NCI-H2081 (cell line): ENCODE measurements at regions not wholly inside any gene's neighbourhood (a gene's known extent, or its start where the extent isn't known, plus 50 kb on each side); places are given as distances from the start of the nearest gene placed in this dataset.
A peak's percentile ranks its signal among the peaks of the same experiment; 100 is the strongest.

ENCODE experiments used
- DNase-seq, 2 experiments: peaks; one replicate each; lab custom pipeline; 2025; lab: John Stamatoyannopoulos, UW

DNA sequence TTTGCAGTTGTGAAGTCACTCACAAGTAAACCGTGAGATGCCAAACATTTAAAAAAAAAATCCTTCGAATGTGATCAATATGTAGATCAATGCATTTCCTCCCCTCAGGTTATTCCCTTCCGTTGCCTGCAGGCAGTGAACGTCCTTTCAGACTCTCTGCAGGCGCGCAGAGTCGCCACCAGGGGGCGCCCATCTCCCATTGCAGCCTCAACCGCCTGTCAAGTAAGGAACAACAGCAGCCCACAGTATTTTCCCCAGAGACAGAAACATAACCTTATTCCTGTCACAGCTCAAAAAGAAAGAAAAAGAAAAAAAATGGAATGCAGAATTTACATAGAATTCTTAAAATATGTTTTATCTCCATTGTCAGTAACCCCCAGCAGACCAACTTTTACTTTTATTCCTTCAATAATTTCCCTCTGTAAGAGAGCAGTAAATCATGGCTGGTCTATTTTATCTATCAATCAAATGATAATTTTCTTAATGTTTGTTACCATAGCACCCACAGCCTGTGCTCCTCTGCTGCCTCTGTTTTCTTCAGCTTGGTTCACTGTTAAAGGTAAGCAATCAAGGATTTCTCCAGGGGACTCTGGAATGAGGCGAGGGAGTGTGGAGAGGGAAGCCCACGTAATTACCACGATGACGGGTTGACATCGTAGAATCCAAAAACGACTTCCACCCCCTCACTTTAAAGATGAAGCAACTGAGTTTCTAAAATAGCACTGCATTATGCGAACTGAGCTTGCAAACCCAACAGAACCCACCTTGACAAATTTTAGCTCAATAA is 637.6 kb upstream of the ARGLU1 start:
- peak; percentile 73 to 78 for DNase-seq

DNA sequence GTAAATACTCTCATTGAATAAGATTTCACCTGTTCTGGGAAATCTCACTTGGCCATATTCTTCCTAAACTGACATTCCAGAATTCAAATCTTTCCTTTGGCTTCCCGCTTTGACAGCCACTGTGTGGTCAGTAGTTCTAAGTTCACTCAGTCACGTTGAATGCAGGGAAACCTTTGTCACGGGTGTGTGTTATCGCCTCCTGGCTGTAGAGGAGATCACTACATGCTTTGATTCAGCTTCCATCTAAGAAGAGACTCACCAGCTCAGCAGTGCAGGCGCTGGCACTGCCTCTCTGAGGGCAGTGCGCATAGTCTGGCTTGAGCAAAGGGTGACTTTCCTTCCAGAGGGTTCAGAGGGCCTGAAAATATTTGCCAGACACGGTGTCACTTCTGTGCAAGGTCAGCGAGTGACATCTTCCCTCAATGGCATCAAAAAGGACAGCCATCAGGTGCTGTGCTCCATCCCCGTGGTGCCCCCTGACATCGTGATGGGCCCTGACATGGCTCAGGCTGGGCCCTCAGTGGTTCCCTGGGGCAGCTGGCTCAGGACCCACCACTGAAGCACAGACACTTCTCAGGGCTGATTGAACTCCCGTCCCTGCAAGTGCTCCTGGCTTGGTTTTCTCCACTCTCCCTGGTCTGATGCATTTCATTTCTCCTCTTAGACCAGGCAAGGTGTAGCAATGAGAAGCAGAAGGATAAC is 635.4 kb upstream of the ARGLU1 start:
- DNase-seq = no peak

DNA sequence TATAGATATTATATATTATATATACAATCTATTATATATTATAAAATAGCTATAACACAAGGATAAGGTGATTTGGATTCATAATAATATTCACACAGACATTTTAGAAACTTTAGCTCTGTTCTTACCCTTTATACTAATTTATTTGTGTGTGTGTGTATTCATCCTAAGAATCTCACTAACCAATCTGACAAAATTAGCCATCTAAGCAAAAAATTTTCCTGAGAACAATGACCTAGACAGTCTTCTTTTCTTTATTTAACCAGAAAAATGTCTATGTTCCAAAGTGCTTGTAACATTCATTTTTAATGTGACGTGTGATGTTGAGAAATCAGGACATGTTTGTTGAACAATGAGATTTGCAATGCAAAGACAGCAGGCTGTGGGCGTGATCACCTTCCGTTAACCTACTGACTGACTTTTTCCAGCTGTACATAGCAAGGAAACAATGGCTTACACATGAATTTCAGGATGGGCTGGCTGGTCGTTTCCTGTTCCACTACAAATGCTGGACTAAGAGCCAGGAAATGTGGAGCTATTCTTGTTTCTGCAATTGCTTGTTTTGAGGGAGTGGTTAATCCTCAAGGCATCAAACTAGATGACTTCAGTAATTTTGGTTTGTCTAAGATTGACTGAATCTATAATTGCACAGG is 634.6 kb upstream of the ARGLU1 start:
- peak in 1 of 2 experiments; percentile 19 for DNase-seq

DNA sequence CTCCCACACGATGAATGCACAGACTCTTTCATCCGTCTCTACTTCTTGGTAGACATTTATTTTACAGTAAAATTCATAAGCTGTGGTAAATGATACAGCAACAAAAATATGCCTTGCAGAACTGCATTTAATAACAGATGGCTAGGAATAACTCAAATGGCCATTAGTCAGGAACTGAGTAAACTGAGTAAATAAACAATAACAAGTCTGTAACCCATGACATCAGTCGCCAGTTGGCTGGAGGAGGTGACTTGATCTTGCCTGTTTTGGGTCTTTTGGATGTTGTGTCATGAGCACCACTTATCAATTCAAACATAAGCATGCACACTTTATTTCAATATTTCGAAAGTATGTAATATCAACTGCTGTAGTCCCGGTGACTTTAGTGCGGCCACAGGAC is 632.6 kb upstream of the ARGLU1 start:
- DNase-seq = no peak

DNA sequence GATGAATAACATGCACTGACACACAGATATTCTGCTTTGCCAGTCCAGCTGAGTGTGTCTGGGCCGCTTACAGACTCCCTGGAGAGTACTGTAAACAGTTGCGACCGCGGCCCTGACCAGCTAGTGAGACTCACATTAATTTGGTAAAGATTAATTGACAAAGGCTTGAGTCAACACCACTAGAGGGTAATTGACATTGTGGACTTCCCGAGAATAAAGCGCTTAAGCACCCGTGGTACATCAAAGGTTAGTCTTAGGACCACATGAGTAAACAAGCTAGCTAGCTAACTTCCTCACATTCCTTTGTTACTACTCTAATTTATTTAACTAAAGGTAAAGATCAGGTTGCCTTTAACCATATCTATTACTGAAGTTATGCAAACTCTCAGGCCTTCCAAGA is 624.4 kb upstream of the ARGLU1 start:
- peak; percentile 22 to 72 for DNase-seq

DNA sequence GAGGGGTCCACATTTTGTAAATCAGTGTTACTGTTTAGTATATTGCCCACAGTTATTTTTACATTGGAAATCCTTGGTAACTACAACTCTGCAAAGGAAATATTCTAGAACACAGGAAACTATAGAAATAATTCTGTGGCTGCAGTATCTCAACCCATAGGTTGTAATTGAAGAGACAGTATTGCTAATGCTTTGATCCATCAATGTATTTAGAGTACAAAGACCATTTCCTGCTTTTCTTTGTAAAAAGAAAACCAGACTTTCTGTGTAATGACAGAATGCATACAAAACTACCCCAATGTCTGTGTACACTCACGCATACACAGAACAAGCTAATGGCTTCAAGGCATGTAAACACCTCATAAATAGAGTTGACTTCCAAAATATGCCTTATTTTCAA is 622.1 kb upstream of the ARGLU1 start:
- no peak for DNase-seq

DNA sequence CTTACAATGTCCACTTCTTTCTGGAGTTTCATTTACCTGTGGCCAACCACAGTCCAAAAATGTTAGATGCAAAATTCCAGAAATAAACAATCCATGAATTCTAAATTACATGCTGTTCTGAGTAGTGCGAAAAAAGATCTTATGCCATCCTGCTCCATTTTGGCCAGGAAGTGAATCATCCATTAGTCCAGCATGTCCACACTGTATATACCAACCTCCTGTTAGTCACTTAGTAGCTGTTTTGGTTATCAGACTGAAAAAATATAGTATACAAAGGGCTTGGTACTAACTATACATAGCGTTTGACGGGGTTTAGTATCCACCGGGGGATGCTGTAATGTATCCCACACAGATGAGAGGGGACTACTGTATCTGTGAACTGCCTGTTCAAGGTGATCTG is 618.0 kb upstream of the ARGLU1 start:
- DNase-seq = no peak

DNA sequence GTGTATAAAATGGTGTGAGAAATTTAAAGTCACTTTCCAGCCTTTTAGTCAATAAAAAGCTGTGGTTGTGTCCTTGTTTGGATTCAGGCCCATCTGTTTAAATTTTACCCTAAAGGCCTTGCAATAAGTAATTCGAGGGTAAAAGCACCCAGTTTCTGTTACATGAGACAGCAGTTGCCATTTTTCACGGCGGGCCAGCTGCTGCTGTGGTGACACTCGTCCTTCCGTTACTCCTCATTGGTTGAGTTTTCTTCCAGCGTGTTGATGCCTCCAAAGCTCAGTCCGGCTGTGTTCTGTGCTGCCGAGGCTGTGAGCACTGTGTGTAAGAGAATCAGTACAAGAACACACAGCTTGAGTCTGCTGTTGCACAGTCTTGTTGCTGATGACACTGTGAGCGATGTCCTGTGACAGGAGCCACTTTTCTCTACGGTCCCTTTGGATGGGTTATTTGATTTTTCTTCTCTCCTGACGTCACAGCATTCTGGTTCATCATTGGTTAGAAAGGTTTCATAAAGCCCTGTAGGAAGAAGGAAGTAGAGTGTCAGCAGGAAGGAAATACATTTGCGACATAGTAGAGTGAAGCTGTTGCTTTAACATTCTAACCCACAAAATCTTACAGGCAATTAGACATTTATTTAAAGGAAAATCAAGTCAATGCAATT is 602.5 kb upstream of the ARGLU1 start:
- no peak for DNase-seq

DNA sequence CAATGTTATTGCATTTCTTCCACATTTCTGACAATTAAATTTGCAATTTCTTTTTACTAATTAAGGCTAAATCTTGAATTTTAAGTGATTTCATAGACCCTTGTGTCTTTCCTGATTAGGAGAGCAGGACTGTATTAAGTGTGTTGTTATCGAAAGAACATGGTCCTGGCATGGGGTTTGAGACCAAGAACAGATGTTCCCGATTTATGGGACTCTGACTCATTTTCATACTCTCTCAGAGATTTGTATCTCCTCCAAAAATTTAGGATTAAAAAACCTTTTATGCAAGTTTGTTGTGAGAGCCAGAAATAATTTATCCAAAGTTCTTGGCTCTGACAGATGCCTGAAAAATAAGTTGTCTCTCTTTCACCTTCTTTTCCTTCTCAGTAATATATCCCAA is 589.3 kb upstream of the ARGLU1 start:
- DNase-seq = no peak

DNA sequence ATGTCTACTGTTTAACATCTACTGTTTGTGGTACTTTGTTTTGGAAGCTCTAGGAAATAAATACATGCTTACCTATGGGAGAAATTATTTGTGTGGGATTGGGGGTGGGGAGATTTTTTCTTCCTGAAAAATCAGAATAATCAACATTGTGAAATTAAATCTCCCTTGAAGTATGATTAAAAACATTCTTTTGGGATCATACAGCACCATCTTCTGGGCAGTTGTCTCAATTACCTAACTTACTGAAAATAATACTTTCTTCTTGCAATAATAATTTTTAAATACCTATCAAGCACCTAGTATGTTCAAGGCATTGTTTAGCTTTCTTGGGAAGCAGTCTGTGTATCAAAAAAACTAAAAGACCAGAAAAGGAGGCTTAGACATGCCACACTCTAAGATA is 576.5 kb upstream of the ARGLU1 start:
- DNase-seq = peak; percentile 0 to 1

DNA sequence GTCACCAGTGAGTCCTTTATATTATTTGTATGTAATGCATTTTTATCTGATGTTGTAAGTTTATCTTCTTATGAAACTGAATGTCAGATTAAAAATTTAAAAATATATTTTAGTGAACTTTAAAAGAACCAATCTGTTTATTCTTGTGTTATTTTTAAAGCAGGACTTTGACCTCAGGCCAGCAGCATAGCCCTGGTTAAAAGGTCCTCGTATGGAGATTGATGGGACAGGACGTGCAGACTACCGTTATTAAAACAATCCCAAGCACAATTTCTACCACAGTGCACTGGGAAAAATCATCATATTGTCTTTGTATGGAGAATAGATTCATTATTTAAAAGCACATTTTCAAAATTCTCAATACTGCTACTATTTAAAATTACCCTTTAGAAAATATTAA is 573.8 kb upstream of the ARGLU1 start:
- no peak for DNase-seq

DNA sequence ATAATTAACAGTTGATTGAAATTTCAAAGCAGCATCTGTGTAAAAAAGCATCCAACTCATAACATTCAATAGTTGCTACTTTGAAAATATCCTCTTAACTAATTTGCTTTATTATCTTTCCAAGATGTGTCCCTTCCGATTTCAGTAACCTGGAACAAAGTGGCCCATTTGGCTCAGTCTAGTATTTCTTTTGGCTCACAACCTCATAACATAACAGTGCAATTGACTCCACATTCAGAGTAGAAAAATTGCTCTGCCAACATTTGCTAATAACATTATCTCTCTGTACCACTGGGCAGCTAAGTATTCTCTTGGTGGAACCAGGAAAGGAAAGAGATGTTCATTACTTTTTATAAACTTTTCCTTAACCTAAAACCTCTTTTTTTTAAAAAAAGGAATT is 571.1 kb upstream of the ARGLU1 start:
- DNase-seq = peak in 1 of 2 experiments; percentile 9

DNA sequence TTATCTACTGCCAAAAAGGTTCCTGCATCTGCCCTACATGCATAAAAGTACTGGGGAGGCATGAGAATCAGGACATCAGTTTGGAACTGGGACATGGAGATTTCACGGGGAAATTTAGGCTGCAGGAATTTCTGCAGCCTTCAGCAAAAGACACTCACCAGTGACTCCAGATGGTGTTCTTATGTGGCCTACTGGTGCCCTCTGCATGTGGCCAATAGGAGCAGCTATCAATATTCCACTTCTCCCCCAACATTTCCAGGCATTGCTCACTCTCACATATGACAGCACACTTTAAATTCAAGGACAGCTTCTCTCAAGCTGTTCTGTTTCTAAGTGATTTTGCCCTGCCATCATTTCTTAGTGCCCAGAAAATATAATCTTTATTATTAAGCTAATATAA is 570.5 kb upstream of the ARGLU1 start:
- no peak for DNase-seq

DNA sequence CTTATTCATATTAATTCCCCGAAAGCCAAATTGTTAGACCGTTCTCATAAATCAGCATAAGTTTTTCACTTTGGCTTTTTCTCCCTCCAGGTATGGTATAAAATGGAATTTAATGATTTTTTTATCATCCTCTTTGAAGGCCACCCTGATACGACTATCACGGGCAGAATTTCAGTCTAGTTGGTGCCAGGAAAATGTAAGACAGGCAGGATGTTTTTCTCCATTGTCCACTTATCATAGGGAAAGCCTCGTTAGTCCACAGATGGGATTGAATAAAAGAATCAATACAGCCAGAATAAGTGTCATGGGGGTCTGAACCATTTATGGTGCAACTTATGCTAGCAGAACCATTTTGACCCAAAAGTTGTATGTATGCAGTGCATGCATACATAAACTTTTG is 566.0 kb upstream of the ARGLU1 start:
- no peak for DNase-seq

DNA sequence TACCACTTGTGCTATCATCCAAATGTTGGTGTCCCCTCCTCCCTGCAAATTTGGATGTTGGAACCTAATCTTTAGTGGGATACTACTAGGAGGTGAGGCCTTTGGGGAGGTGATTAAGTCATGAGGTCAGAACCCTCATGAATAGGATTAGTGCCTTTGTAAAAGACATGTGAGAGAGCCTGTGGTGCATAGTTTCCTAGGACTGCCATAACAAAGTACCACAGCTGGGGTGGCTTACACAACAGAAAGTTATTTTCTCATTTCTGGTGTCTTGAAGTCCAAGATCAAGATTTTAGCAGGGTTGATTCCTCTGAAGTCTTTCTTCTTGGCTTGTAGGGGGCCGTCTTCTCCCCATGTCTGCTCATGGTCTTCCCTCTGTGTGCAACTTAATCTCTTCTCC is 562.6 kb upstream of the ARGLU1 start:
- DNase-seq = no peak

DNA sequence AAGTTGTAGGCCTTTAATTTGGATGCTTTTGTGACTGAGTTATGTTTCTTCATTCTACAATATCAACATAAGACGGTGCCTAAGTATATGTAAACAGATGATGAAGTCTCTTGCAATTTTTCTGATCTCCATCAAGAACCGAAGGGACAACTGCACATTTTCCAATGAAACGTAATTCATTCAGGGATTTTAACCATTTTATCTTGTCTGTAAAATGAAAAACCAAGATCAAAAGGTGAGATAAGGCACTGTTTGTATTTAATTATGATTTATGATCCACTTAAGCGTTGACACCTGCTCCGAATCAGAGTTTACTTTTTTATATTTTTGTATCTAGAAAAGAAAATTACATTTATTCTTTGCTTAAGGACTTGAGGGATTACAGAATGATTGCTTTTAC is 556.8 kb upstream of the ARGLU1 start:
- peak in 1 of 2 experiments; percentile 1 for DNase-seq

DNA sequence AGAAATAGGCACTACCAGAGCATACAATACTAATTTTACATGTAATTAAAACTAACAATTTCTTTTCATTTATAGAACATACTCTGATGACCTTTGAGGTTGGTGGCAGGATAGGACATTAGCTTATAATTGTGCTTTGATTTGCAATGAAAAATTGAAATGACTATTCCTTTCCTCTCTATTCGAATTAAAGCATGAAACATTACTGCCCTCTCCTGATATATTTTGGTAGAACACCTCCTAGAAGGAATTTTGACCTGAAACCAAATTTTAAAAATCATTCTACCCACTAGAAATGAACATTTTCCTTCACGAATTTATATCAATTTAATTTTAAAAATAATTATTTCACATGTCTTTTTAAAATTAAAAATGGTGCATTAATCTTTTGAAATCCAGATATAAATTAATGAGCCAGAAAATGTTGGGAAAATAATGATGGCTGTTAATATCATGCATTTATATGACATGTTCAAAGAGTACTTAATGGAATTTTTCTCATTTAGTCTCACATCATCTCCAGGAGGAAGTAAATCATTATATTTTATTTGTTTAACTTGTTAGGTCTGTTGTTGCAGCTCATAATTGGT is 556.3 kb upstream of the ARGLU1 start:
- DNase-seq = peak; percentile 26 to 44

DNA sequence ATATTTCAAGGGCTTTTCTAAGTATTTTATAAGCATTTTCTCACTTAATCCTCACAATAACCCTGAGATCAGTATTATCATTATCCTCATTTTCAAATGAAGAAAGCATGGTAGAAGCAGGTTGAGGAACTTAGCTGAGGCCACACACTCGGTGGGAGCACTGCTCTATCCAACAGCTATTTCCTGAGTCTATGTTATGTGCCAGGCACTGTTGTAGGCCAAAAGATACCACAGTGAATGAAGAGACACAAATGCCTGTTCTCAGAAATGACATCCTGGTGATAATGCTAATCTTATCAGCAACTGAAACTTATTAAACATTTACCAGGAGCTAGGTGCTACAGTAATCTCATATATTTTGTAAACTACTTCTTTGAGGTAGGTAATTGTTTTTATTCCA is 553.9 kb upstream of the ARGLU1 start:
- no peak for DNase-seq

DNA sequence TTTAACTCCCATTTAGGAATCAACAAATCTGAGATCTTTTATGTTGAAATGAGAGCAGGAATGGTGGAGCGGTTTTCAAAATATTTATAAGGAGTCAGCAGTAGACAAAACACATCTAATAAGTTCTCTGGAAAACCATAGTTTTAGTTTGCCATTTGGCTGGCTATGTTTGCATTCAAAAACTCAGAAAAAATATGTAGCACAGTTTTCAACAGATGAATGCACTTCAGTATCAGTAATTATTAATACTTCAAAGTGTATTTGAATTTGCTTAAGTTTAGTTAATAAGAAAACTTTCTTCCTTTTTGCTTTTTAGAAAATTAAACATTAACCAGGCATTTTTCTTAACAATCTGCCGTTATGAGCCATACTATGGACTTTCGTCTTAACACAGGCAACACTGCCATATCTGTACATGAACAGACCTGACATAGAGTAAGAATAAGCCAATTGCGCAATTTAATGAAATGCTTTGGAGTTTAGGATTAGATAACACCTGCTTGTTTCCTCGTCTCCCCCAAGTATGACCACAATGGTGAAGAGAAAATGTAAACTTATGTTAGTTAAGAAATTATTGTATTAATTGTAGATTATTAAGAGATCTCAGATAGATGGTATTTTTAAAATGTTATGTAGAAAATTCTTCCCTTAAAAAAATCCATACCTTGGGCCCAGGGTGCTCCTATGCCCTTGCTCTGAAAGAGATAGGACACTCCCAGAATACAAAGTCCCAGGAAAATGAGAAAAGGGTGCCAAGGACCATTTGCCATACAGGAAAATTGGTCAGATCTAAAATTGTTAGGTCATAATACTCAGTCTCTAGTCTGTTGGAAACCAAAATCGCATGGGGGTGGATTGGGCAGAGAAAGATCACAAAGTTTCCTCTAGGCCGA is 552.3 kb upstream of the ARGLU1 start:
- no peak for DNase-seq

DNA sequence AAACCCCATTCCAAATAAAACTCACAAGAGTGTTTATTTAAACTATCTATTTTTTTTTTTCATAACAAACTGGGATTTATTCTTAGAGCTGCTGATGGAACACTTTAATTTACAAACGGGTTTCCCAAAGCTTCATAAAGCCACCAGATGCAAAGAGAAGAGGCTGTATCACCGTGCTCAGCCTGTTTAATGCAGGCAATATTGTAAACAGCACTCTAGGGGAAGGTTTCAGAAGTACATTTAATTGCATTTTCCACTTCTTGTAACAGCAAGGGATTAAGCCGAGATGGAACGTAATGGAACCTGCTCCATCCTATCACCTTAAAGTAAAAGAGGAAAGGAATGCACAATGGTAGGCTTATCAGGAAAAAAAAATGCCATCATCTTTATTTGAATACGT is 550.6 kb upstream of the ARGLU1 start:
- DNase-seq = no peak

DNA sequence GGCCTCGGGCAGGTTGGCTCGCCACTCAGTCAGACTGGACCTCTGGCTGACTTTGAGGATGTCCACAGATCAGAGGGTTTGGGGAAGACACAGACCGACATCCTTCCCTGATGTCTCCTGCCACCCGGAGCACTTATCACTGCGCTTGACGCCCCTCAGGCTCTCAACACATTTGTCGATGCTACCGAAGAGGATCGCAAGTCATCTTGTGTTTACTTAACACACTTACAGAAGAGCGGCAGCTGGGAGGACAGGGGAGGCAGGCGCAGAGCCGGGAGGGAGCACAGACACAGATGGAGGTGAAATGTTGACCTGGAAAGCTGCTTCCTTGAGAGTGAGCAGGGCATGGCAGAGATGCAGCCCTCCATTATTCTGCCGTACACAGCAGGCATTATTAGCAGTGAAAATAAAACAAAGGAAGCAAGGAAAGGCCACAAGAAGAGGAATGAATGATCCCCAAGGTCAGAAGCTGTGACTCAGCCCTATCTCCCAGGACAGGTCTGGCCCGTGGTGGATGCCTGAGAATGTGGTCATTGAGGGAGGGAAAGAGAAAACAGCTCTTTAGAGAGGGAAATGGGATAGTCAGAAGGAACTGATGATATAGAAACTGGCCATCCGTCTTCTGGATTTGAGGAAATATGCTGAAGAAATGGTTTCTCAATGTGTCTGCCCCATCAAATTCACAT is 549.5 kb upstream of the ARGLU1 start:
- DNase-seq = no peak
